GM12873 (cell line): ENCODE measurements at regions not wholly inside any gene's neighbourhood (a gene's known extent, or its start where the extent isn't known, plus 50 kb on each side); places are given as distances from the start of the nearest gene placed in this dataset.

ENCODE experiments used
- TF ChIP-seq, protein P1 (sequence below): IDR thresholded peaks from 2 replicates; pipeline ENCODE4 v1.5.1; 2012; ENCODE audit warnings: low read depth, mild to moderate bottlenecking, moderate library complexity, low read length, control low read depth; ENCODE audit not compliant: insufficient read depth; ENCODE audit errors: missing control alignments

GRCh38 chr18:66668706-66669105 lies 64.8 kb upstream of the CDH19 start:
- TF ChIP-seq, protein P1, sequence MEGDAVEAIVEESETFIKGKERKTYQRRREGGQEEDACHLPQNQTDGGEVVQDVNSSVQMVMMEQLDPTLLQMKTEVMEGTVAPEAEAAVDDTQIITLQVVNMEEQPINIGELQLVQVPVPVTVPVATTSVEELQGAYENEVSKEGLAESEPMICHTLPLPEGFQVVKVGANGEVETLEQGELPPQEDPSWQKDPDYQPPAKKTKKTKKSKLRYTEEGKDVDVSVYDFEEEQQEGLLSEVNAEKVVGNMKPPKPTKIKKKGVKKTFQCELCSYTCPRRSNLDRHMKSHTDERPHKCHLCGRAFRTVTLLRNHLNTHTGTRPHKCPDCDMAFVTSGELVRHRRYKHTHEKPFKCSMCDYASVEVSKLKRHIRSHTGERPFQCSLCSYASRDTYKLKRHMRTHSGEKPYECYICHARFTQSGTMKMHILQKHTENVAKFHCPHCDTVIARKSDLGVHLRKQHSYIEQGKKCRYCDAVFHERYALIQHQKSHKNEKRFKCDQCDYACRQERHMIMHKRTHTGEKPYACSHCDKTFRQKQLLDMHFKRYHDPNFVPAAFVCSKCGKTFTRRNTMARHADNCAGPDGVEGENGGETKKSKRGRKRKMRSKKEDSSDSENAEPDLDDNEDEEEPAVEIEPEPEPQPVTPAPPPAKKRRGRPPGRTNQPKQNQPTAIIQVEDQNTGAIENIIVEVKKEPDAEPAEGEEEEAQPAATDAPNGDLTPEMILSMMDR, result no peak

- TF ChIP-seq, protein P1, result no peak
Observed at GRCh38 chr18:66662632-66663031, 58.7 kb upstream of the CDH19 start.

- TF ChIP-seq, protein P1, result no peak
Observed at GRCh38 chr18:66655407-66655806, 51.5 kb upstream of the CDH19 start.
